ENCODE measurements at regions not wholly inside any gene's neighbourhood (a gene's known extent, or its start where the extent isn't known, plus 50 kb on each side); places are given as distances from the start of the nearest gene placed in this dataset.

DNA sequence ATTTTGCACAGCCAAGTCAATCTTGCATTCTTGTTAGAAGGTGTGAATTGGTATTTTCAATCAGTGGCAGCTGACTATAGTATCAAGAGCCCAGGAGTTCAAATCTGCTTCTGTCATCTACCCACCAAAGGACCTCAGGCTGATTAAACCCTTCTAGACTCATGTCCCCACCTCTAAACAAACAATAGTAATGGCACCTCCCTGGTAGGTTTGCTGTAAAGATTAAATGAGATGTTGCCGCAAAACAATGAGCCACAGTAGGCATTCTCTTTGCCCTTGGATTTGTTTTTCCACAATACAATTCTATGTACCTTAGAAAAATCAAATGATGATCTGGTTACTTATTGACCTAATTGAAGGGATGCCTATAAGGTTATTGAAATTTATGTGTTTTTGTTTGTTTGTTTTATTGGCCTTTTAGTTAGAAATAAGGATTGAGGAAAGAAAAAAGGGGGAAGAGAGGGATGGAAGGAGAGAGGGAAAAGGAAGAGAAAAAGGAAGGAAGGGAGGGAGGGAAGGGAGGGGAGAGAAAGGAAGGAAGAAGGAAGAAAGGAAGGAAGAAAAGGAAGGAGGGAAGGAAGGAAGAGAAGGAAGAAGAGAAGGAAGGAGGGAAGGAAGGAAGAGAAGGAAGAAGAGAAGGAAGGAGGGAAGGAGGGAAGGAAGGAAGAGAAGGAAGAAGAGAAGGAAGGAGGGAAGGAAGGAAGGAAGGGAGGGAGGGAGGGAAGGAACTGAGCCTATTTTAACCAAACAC lies 110.7 kb downstream of the ETS2 start:
- Histone ChIP-seq H2AFZ (no peak overlapping the region), H3K27me3 (no peaks in the 10 kb centered on the region), H3K9me2 (replicated peaks; ENCODE audit: insufficient read depth) (no peaks in the 10 kb centered on the region), H3K4me1 (ENCODE audit: insufficient read depth) (peaks cover 63% of the 10 kb centered on the region), H3K4me3 (no peak overlapping the region), H3K36me3 (replicated peaks; ENCODE audit: insufficient read depth, low read depth) (no peaks in the 10 kb centered on the region), H3K79me2 (no peaks in the 10 kb centered on the region), H3K4me2 (no peak overlapping the region), H3K9me3 (ENCODE audit: low read depth) (no peaks in the 10 kb centered on the region), H4K20me1 (ENCODE audit: insufficient read depth, poor library complexity, severe bottlenecking) (no peaks in the 10 kb centered on the region), H3K27ac (peak overlapping the region; percentile 77)
- 59% methylated on average over 1 of the region's 1 CpG for WGBS (ENCODE audit: low lambda C conversion rate, missing lambda C conversion rate)
- DNase-seq (ENCODE audit: low spot score), result no peak
- no peak for TF ChIP-seq EZH2phosphoT487 (IDR thresholded peaks at IDR 0.05; ENCODE audit: low read depth, severe bottlenecking, unreplicated experiment)
- TF ChIP-seq EZH2 (IDR thresholded peaks at IDR 0.05; ENCODE audit: borderline replicate concordance), result no peak

DNA sequence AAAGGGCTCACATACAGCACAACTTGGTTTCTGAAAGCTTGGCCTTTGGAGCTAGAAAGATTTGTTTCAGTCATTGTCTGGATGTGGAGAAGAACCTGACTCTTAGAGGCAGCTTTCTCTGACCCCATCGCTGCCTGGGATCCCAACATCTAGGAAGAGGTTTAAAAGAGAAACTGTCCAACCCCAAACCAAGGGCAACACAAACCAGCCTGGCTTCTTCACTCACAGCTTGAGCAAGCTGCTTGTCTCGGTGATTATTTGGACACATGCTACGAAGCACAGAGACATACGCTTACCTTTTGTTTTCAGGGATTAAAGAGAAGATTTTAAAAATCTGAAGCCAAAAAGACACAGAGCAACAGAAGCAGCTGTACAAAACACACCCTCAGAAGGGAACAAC lies 109.8 kb downstream of the ETS2 start:
- no peak overlapping the region for H2AFZ ChIP-seq
- no peak overlapping the region for H3K4me3 ChIP-seq
- no peaks in the 10 kb centered on the region for H3K36me3 ChIP-seq (replicated peaks; ENCODE audit: insufficient read depth, low read depth)
- no peak overlapping the region for H3K4me2 ChIP-seq
- H3K9me2 ChIP-seq (replicated peaks; ENCODE audit: insufficient read depth), result no peaks in the 10 kb centered on the region
- no peaks in the 10 kb centered on the region for H3K79me2 ChIP-seq
- H4K20me1 ChIP-seq (ENCODE audit: insufficient read depth, poor library complexity, severe bottlenecking), result no peaks in the 10 kb centered on the region
- peaks cover 59% of the 10 kb centered on the region for H3K4me1 ChIP-seq (ENCODE audit: insufficient read depth)
- no peaks in the 10 kb centered on the region for H3K27me3 ChIP-seq
- 79% methylated on average over 4 of the region's 4 CpGs for WGBS (ENCODE audit: low lambda C conversion rate, missing lambda C conversion rate)
- H3K27ac ChIP-seq, result peak overlapping the region; percentile 77
- no peak for DNase-seq (ENCODE audit: low spot score)
- no peak for TF ChIP-seq EZH2phosphoT487 (IDR thresholded peaks at IDR 0.05; ENCODE audit: low read depth, severe bottlenecking, unreplicated experiment)
- no peak for TF ChIP-seq EZH2 (IDR thresholded peaks at IDR 0.05; ENCODE audit: borderline replicate concordance)
- TF ChIP-seq, protein P1, sequence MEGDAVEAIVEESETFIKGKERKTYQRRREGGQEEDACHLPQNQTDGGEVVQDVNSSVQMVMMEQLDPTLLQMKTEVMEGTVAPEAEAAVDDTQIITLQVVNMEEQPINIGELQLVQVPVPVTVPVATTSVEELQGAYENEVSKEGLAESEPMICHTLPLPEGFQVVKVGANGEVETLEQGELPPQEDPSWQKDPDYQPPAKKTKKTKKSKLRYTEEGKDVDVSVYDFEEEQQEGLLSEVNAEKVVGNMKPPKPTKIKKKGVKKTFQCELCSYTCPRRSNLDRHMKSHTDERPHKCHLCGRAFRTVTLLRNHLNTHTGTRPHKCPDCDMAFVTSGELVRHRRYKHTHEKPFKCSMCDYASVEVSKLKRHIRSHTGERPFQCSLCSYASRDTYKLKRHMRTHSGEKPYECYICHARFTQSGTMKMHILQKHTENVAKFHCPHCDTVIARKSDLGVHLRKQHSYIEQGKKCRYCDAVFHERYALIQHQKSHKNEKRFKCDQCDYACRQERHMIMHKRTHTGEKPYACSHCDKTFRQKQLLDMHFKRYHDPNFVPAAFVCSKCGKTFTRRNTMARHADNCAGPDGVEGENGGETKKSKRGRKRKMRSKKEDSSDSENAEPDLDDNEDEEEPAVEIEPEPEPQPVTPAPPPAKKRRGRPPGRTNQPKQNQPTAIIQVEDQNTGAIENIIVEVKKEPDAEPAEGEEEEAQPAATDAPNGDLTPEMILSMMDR (IDR thresholded peaks at IDR 0.05; ENCODE audit: poor library complexity), result no peak
- no peaks in the 10 kb centered on the region for H3K9me3 ChIP-seq (ENCODE audit: low read depth)

DNA sequence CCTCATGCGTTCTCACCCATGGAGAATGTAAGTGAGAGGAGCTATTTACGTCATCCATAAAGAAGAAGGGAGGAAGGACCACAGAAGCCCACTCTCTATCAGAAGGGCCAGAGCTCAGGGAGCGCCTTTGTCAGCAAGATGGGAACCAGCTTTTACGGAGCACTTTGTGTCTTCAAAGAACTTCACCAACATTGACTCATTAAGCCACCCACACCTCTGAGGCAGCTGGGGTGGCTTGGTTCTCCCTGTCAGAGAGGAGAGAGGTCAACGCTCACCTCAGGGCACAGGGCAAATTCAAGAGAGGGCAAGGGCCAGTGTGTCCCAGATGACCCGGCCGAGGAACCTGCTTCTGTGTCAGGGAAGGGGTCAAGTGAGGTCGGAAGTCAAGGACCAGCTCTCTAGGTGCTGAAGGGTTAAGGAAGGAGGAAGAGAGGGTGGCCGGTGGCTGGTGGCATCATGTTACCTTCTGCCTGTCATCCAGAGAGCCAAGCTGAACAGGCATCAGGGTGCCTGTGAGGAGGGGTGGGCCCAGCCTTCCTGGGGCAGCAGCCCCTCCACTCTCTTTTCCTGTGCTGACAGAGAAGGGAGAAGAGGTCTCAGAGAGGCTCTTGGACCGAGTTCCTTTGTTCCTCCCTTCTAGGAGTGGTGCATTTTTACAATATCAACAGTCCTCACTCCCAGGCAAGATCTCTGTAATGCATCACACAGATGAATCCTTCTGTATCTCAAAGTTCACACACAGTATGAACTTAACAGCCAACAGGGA lies 109.0 kb downstream of the ETS2 start:
- H3K36me3 ChIP-seq (replicated peaks; ENCODE audit: insufficient read depth, low read depth), result no peaks in the 10 kb centered on the region
- no peaks in the 10 kb centered on the region for H3K9me2 ChIP-seq (replicated peaks; ENCODE audit: insufficient read depth)
- no peak for TF ChIP-seq EZH2 (IDR thresholded peaks at IDR 0.05; ENCODE audit: borderline replicate concordance)
- TF ChIP-seq EZH2phosphoT487 (IDR thresholded peaks at IDR 0.05; ENCODE audit: low read depth, severe bottlenecking, unreplicated experiment), result no peak
- TF ChIP-seq, protein P1 (IDR thresholded peaks at IDR 0.05; ENCODE audit: poor library complexity), result no peak
- H3K79me2 ChIP-seq, result no peaks in the 10 kb centered on the region
- H3K27ac ChIP-seq, result peak overlapping the region; percentile 97
- H3K27me3 ChIP-seq, result no peaks in the 10 kb centered on the region
- no peak overlapping the region for H3K4me2 ChIP-seq
- WGBS (ENCODE audit: low lambda C conversion rate, missing lambda C conversion rate), result 51% methylated on average over 10 of the region's 10 CpGs
- no peak overlapping the region for H3K4me3 ChIP-seq
- peaks cover 56% of the 10 kb centered on the region for H3K4me1 ChIP-seq (ENCODE audit: insufficient read depth)
- no peaks in the 10 kb centered on the region for H3K9me3 ChIP-seq (ENCODE audit: low read depth)
- DNase-seq (ENCODE audit: low spot score), result peak; percentile 46
- H4K20me1 ChIP-seq (ENCODE audit: insufficient read depth, poor library complexity, severe bottlenecking), result no peaks in the 10 kb centered on the region
- H2AFZ ChIP-seq, result no peak overlapping the region
